ENCODE measurements at regions not wholly inside any gene's neighbourhood (a gene's known extent, or its start where the extent isn't known, plus 50 kb on each side); places are given as distances from the start of the nearest gene placed in this dataset.
A peak's percentile ranks its signal among the peaks of the same experiment; 100 is the strongest.
"Not testable (repeated sequence)": the region's sequence is repeated elsewhere in the genome, so short reads cannot be mapped to it uniquely, and the experiment has no call there.

GRCh38 chr2:111665551-111666116, 218.4 kb downstream of the ANAPC1 start:
- Histone ChIP-seq H3K4me1 (replicated peaks) (peaks cover 31% of the 10 kb centered on the region), H3K9me3 (replicated peaks) (no peaks in the 10 kb centered on the region), H3K36me3 (no peaks in the 10 kb centered on the region), H3K4me3 (no peak overlapping the region), H3K27me3 (replicated peaks) (no peaks in the 10 kb centered on the region), H3K27ac (no peak overlapping the region)
- no peak for DNase-seq (ENCODE audit: low read depth in 1 of 2, low spot score in 2 of 2)

GRCh38 chr2:111666160-111666559, 217.8 kb downstream of the ANAPC1 start:
- Histone ChIP-seq H3K27ac (no peak overlapping the region), H3K27me3 (replicated peaks) (no peaks in the 10 kb centered on the region), H3K9me3 (replicated peaks) (no peaks in the 10 kb centered on the region), H3K36me3 (no peaks in the 10 kb centered on the region), H3K4me1 (replicated peaks) (peaks cover 31% of the 10 kb centered on the region), H3K4me3 (no peak overlapping the region)
- DNase-seq (ENCODE audit: low read depth in 1 of 2, low spot score in 2 of 2), result no peak

GRCh38 chr2:111667001-111667400, 217.0 kb downstream of the ANAPC1 start:
- no peaks in the 10 kb centered on the region for H3K27me3 ChIP-seq (replicated peaks)
- no peak for DNase-seq (ENCODE audit: low read depth in 1 of 2, low spot score in 2 of 2)

GRCh38 chr2:111667542-111668273, 216.3 kb downstream of the ANAPC1 start:
- H3K27me3 ChIP-seq (replicated peaks), result no peaks in the 10 kb centered on the region
- no peak overlapping the region for H3K4me3 ChIP-seq
- H3K9me3 ChIP-seq (replicated peaks), result no peaks in the 10 kb centered on the region
- no peaks in the 10 kb centered on the region for H3K36me3 ChIP-seq
- no peak overlapping the region for H3K27ac ChIP-seq
- peak; percentile 63 to 65 for DNase-seq (ENCODE audit: low read depth in 1 of 2, low spot score in 2 of 2)
- H3K4me1 ChIP-seq (replicated peaks), result peaks cover 19% of the 10 kb centered on the region

More at GRCh38 chr2:111667001-111667400, 217.0 kb downstream of the ANAPC1 start:
- Histone ChIP-seq H3K4me3 (no peak overlapping the region), H3K9me3 (replicated peaks) (no peaks in the 10 kb centered on the region), H3K36me3 (no peaks in the 10 kb centered on the region), H3K4me1 (replicated peaks) (peaks cover 26% of the 10 kb centered on the region), H3K27ac (no peak overlapping the region)

GRCh38 chr2:111668274-111668616, 215.7 kb downstream of the ANAPC1 start:
- DNase-seq (ENCODE audit: low read depth in 1 of 2, low spot score in 2 of 2), result no peak
- Histone ChIP-seq H3K4me3 (no peak overlapping the region), H3K9me3 (replicated peaks) (no peaks in the 10 kb centered on the region), H3K4me1 (replicated peaks) (peaks cover 14% of the 10 kb centered on the region), H3K27ac (no peak overlapping the region), H3K27me3 (replicated peaks) (no peaks in the 10 kb centered on the region), H3K36me3 (no peaks in the 10 kb centered on the region)

GRCh38 chr2:111668741-111669140, 215.3 kb downstream of the ANAPC1 start:
- Histone ChIP-seq H3K9me3 (replicated peaks) (no peaks in the 10 kb centered on the region), H3K4me1 (replicated peaks) (peaks cover 13% of the 10 kb centered on the region), H3K27me3 (replicated peaks) (no peaks in the 10 kb centered on the region), H3K4me3 (no peak overlapping the region), H3K36me3 (no peaks in the 10 kb centered on the region), H3K27ac (no peak overlapping the region)
- DNase-seq (ENCODE audit: low read depth in 1 of 2, low spot score in 2 of 2), result no peak

GRCh38 chr2:111669928-111670695, 213.9 kb downstream of the ANAPC1 start:
- H3K4me1 ChIP-seq (replicated peaks), result peaks cover 19% of the 10 kb centered on the region
- no peaks in the 10 kb centered on the region for H3K36me3 ChIP-seq
- DNase-seq (ENCODE audit: low read depth in 1 of 2, low spot score in 2 of 2), result no peak
- no peaks in the 10 kb centered on the region for H3K27me3 ChIP-seq (replicated peaks)
- no peak overlapping the region for H3K4me3 ChIP-seq
- no peaks in the 10 kb centered on the region for H3K9me3 ChIP-seq (replicated peaks)
- no peak overlapping the region for H3K27ac ChIP-seq

- DNase-seq (ENCODE audit: low read depth in 1 of 2, low spot score in 2 of 2), result no peak
- Histone ChIP-seq H3K27me3 (replicated peaks) (no peaks in the 10 kb centered on the region), H3K27ac (no peak overlapping the region), H3K9me3 (replicated peaks) (no peaks in the 10 kb centered on the region), H3K4me1 (replicated peaks) (peaks cover 24% of the 10 kb centered on the region), H3K4me3 (no peak overlapping the region), H3K36me3 (no peaks in the 10 kb centered on the region)
Observed at GRCh38 chr2:111670776-111671175, 213.2 kb downstream of the ANAPC1 start.

GRCh38 chr2:111671426-111672150, 212.4 kb downstream of the ANAPC1 start:
- H3K36me3 ChIP-seq, result no peaks in the 10 kb centered on the region
- H3K27me3 ChIP-seq (replicated peaks), result no peaks in the 10 kb centered on the region
- no peak overlapping the region for H3K4me3 ChIP-seq
- peaks cover 30% of the 10 kb centered on the region for H3K4me1 ChIP-seq (replicated peaks)
- no peaks in the 10 kb centered on the region for H3K9me3 ChIP-seq (replicated peaks)
- no peak overlapping the region for H3K27ac ChIP-seq
- no peak for DNase-seq (ENCODE audit: low read depth in 1 of 2, low spot score in 2 of 2)

- not testable (repeated sequence) for DNase-seq (ENCODE audit: low read depth in 1 of 2, low spot score in 2 of 2); H3K4me3 ChIP-seq; H3K36me3 ChIP-seq; H3K9me3 ChIP-seq (replicated peaks); H3K27me3 ChIP-seq (replicated peaks); H3K27ac ChIP-seq
- peaks cover 25% of the 10 kb centered on the region for H3K4me1 ChIP-seq (replicated peaks)
Observed at GRCh38 chr2:111672641-111673040, 211.4 kb downstream of the ANAPC1 start.

GRCh38 chr2:111673526-111673925, 210.5 kb downstream of the ANAPC1 start:
- no peak for DNase-seq (ENCODE audit: low read depth in 1 of 2, low spot score in 2 of 2)
- Histone ChIP-seq H3K27ac (no peak overlapping the region), H3K36me3 (no peaks in the 10 kb centered on the region)

GRCh38 chr2:111675419-111676194, 208.4 kb downstream of the ANAPC1 start:
- DNase-seq (ENCODE audit: low read depth in 1 of 2, low spot score in 2 of 2), result no peak
- Histone ChIP-seq H3K36me3 (no peaks in the 10 kb centered on the region), H3K9me3 (replicated peaks) (no peaks in the 10 kb centered on the region), H3K27me3 (replicated peaks) (no peaks in the 10 kb centered on the region), H3K4me3 (no peak overlapping the region), H3K4me1 (replicated peaks) (peaks cover 25% of the 10 kb centered on the region), H3K27ac (no peak overlapping the region)

More at GRCh38 chr2:111673526-111673925, 210.5 kb downstream of the ANAPC1 start:
- Histone ChIP-seq H3K9me3 (replicated peaks) (no peaks in the 10 kb centered on the region), H3K27me3 (replicated peaks) (no peaks in the 10 kb centered on the region), H3K4me3 (no peak overlapping the region), H3K4me1 (replicated peaks) (peaks cover 25% of the 10 kb centered on the region)

- DNase-seq (ENCODE audit: low read depth in 1 of 2, low spot score in 2 of 2), result no peak
- no peak overlapping the region for H3K4me3 ChIP-seq
- no peaks in the 10 kb centered on the region for H3K36me3 ChIP-seq
- no peaks in the 10 kb centered on the region for H3K27me3 ChIP-seq (replicated peaks)
- H3K4me1 ChIP-seq (replicated peaks), result peaks cover 25% of the 10 kb centered on the region
- H3K9me3 ChIP-seq (replicated peaks), result no peaks in the 10 kb centered on the region
- no peak overlapping the region for H3K27ac ChIP-seq
Observed at GRCh38 chr2:111676291-111676822, 207.6 kb downstream of the ANAPC1 start.

All from SJSA1 (cell line).